GM21526 (cell line): ENCODE measurements at regions not wholly inside any gene's neighbourhood (a gene's known extent, or its start where the extent isn't known, plus 50 kb on each side); places are given as distances from the start of the nearest gene placed in this dataset.
"Not testable (repeated sequence)": the region's sequence is repeated elsewhere in the genome, so short reads cannot be mapped to it uniquely, and the experiment has no call there.

Experiments
- ATAC-seq: cut with Tn5 transposase; IDR thresholded peaks from one replicate; pipeline ENCODE4 v1.9.1; 2021; ENCODE audit warnings: moderate library complexity; ENCODE audit not compliant: unreplicated experiment, low FRiP score

DNA sequence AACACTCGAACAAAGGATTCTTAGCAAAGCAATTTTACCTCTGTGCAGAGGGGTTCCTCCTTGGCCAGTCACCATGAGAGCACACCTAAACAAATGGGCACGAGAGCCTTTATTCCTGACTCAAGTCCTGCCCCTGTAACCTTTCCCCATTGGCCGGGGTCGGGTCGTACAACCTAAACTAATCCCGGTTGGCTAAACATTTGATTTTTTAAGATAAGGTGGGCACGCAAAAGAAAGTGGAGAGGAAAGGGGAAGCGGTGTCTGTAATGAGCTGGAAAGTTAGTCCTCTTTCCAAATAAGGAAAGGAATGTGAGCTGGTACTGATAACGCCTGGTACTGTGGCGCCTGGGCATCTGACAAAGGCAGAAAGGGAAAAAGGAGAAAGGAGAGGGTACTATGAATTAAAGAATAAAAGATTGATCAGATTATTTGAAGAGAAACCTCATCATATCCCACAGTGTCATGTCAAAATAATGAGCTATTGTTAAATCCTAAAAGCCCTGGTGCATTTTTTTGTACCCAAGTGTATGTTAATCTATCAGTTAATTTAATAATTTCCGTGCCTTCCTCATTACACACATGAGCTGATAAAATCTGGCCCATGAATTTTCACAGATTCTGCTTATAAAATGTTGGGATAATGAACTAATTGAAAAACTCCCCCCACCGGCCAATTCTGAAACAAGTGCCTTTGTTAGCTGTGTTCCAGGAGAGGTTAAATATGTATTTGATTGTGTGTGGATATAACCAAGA is 335.7 kb downstream of the RFC3 start:
- ATAC-seq: no peak

DNA sequence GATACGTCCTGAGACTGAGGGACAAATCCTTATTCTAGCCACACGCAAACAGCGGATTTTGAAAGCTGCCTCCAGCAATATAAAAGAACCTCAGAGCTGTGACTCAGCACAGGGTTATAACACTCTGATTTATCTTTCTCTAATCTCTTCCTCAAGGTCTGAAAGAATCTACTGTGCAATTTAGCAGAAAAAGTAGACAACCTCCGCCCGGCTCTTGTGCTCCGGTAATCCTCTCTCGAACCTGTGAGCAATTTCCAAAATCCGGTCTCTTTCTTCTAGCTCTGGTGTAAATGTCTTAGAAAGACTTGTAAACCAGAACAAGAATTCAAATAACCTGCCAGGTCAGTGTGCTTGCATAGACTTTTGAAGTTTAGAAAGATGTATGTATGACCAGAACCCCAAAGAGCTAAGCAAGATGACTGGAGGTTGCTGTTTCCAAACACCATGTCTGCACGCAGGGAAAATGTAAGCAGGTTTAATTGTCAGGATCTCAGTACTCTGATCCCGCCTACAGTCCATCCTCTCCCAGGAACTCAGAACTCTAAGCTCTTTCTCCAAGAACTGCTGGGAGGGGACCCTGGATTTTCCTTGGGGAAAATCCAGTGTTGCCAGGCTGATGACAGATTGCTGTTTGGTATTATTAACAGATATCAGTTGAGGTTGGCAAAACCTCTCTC is 338.1 kb downstream of the RFC3 start:
- ATAC-seq: no peak

DNA sequence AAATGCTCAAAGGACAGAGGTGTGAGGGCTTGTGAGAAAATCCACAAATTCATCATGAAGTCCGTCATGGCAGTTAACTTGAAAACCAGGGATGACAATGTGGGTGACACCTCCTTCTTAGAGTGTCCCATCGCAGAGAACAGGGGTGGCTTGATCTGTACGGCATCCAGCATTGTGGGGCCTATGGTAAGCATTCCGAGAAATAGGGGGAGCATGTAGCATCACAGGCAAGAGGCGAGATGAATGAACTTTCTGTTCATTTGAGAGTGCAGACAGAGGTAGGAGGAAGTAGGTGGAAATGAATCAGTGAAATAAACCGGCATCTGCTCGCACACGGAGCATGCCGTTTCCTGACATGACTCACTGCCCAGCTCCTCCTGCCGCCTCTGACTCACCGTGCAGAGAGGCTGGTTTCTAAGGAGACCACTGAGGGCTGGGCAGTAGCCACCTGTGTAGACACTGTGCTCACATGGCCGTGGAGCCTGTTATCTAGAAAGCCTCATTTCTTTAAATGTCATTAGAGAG is 339.0 kb downstream of the RFC3 start:
- ATAC-seq: peak; percentile 99

DNA sequence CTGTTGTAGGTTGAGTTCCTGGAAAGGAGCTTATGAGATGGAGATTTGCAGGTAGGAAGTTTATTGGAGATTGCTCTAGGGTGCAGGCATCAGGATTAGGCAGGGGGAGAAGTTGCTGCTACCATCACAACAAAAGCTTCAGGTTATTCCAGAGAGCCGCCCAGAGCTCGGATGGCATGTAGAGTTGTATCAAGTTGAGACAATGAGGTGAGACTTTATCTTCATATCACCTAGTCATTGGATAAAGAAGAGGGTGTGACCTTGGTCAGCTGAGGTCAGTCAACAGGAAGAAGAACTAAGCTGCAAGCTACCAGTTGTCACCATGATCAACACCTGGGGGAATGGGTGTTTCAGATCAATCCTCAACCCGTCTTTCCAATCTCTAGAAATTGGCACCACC is 342.0 kb downstream of the RFC3 start:
- ATAC-seq: no peak

DNA sequence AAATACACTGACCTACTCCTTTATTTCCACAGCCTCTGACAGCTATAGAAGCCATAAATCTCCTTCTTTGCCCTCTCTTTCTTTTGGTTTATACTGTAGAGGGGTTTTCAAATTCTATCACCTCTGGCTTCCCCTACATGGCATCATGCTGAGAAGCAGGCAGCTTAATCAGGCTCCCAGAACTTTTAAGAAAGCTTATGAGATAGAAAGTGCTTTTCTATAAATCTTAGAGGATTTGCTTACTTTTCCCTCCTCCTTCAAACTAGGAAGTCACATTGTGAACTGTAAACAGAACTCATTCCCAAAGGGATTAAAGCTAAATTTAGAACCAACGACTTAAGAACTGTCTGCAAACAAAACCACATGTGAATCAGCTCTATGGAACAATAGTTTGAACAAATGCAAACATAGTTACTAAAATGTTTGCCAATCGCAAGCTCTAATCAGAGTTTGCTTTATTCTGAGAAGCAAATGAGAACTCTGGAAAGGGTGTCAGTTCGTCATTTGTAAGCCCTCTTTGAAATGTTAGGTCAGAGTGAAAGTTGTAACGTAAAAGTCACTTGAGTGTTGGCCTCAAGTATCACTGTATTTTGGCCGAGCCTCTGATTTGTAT is 344.1 kb downstream of the RFC3 start:
- ATAC-seq: no peak

DNA sequence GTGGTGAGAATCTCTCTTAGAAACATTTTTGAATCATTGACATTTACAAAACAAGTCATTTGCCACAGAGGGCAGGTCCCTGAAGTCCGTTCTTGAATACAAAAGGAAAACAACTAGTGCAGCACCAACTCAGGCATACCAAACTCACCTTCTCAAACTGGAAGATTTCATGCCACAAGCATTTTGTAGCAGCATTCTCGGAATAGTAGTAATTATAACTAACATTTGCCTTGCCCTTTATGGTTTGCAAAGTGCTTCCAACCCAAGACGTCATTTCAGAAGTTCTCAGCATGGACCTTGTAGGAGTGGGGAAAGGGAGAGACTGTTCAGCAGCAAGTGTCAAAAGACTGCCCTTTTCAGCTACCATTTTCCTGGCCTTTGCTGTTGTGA is 344.6 kb downstream of the RFC3 start:
- ATAC-seq: no peak

DNA sequence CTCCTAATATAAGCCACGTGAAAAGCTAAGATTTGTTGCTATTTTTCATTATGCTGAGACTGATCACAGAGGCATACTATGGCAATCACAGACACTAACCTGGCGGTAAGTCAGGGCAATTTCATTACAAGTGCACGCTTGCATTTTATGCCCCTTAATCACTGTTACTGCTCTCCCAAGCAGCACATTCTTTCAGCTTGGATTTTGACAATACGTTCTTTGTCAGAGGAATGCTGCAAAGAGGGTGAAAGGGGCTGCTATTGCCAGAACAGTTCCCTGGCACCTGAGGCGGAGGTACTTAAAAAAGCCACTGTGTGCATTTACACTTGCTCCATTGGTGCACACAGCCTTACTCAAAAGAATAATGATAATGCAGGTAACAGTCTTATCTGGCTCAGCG is 346.6 kb downstream of the RFC3 start:
- ATAC-seq: no peak

DNA sequence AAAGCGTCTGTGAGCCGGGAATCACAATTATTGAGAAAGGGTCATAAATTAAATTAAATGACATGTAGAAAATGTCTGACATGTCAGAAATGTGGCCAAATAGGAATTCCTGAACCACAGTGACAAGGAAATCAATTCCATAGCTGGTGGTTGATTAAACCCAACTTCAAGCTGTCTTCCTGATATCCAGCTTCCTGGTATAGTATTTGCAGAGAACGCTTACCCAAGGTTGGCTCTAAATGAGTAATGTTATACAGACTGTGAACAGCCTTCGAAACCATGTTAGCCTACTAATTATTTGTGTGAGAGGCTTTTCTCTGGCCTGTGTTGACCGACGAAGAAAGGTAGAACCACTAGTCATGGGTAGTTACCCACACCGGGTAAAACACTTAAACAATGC is 347.2 kb downstream of the RFC3 start:
- ATAC-seq: no peak

DNA sequence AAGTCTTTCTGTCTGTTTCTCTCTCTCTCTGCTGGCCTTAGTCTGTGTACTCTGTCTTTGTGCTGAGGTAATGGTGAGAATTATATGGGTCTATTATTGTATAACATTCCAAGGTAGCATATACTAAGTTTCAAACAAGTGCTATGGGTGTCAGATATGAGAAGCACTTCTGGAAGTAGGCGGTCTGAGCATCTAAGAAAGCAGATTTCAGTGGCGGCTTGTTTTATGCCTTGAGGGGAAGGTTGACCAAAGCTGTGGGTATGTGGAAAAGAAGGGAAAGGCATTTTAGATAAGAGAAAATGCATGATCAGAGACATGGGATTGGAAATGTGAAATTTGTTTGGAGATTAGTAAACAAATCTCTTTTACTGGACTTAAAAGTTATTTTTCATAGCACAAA is 348.5 kb downstream of the RFC3 start:
- ATAC-seq: no peak

DNA sequence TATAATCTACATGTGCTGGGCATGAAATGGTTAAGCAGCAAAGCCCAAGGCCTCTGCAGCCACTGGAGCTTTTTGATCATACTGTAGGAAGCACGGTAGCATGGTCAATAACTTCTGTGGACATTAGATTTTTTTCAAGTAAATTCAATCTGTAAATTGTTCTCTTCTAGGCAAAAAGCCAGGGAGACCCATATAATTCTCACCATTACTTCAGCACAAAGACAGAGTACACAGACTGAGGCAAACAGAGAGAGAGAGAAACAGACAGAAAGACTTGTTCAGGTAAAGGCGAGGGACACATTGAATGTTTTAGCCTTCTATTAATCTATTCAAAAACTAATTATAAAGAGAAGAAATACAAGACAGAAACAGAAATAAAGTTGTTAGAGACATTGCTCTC is 349.4 kb downstream of the RFC3 start:
- ATAC-seq: no peak

DNA sequence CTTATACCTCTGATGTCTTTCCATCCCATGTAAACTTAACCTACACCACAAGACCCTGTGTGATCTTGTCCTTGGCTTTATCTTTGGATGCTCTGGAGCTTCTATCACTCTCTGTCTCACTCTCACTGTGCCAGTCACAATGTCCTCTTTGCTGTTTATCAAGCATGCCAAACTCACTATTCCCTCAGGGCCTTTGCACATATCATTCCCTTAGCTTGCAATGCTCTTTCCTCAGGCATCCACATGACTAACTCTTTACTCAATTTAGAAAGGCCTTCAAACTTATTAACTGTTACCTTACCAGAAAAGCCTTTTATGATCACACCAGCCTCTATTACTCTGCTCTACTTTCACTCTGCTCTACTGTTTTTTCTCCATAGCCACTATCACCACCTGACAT is 354.1 kb downstream of the RFC3 start:
- ATAC-seq: no peak

DNA sequence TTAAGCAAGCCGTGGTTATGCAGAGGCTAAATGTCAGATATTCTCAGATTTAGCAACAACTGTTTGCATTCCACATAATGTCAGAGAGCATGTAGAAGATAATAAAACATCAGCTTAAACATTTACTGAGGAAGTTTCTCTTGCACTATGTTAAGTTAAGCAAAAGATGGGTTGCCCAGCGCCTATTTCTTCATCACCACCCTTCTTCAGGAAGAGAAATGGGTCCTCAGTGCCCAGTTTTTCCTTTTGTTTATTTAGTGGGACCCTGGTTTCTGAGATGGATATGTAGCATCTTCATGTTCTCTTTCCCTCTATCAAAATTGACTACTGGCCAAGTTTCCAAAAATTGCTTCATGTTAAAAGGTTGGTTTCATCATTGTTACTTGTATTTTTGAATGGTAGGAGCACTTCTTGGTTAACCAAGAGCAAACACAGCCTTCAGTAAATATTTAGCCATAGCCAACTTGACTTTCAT is 356.8 kb downstream of the RFC3 start:
- no peak for ATAC-seq

DNA sequence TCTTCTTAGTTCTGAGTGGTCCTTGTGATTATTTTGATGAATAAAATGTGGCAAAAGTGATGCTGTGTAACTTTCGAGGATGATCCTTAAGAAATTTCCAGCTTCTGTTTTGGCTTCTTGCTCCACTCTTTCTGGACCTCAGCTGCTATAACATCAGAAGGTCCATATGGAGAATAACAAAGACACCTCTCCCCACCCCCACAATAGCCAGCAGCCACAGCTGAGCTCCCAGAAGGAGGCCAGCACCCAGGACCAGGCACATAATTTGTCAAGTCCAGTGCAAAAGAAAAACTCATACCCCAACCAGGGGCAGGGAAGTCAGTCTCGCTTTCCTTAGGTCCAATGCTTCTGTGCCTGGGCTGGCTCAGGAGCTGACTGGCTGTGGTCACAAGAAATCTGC is 357.6 kb downstream of the RFC3 start:
- no peak for ATAC-seq

DNA sequence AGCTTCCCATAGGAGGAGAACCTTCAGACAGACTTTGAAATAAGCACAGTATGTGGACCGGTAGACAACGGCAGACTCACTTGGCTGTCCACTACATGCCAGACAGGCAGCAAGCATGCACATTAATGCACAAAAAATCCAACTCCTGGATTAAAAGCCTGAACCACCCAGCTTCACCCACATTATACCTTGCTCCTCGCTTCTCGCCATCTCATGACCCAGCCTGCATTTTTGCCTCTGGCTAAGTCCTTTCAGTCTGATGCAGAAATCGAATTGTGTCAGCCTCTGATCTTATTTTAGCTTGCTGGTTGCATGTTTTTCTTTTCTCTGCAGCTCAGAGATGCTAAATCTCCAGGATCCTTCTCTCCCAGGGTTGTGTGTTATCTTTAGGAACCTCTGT is 358.7 kb downstream of the RFC3 start:
- ATAC-seq: no peak

DNA sequence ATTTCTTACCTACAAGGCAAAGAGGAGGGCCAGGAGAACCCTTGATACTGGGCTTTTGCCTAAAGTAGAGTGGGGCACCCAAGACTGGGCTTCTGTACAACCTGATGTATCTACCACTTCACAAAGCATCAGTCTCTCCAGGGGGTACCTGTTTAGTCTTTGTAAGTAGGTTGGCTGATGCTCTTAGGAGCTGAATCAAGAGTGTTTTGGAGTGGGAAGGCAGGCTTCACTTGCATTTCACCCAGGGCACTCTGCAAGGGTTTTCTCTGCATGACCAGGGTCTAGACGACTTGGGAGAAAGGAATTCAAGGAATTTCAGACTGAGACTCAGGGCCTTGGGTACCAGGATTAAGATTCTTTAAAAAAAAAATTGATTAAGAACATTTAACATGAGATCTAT is 361.5 kb downstream of the RFC3 start:
- ATAC-seq: no peak

DNA sequence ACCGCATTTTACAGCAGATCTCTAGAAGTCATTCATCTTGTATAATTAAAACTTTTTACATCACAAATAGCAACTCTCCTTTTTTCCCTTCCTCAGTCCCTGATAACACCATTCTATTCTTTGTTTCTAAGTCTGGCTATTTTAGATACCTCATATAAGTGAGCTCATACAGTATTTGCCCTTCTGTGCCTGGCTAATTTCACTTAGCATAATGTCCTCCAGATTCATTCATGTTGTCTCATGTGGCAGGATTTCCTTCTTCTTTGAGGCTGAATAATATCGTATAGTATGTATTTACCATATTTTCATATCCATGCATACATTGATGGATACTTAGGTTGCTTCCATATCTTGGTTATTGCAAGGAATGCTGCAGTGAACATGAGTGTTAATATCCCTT is 362.0 kb downstream of the RFC3 start:
- no peak for ATAC-seq

DNA sequence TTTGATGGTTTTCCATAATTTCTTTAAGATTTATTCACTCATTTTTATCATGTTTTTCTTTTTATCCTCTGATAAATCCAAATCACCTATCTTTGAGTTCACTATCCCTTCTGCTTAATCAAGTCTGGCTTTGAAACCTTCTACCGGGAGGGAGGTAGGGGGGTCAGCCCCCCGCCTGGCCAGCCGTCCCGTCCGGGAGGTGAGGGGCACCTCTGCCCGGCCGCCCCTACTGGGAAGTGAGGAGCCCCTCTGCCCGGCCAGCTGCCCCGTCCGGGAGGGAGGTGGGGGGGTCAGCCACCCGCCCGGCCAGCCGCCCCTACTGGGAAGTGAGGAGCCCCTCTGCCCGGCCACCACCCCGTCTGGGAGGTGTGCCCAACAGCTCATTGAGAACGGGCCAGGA is 363.3 kb downstream of the RFC3 start:
- ATAC-seq: not testable (repeated sequence)

DNA sequence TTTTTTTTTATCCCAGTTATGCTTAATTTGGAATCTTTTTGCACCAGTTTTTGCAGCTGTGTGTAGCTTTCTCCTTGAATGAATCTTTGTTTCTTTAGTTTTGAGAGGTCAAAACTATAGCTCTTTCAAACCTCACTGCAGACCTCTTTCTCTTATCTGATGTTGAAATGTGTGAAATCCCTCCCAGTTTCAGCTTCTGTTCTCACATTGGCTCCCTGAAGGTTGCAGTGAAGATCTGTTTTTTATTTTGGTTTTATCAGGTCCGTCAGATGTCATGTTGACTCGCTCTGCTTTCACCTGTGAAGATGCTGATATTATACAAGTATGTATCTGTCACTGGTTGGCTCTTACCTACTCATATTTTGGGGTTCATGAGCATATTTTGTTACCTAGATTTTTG is 372.0 kb downstream of the RFC3 start:
- no peak for ATAC-seq

DNA sequence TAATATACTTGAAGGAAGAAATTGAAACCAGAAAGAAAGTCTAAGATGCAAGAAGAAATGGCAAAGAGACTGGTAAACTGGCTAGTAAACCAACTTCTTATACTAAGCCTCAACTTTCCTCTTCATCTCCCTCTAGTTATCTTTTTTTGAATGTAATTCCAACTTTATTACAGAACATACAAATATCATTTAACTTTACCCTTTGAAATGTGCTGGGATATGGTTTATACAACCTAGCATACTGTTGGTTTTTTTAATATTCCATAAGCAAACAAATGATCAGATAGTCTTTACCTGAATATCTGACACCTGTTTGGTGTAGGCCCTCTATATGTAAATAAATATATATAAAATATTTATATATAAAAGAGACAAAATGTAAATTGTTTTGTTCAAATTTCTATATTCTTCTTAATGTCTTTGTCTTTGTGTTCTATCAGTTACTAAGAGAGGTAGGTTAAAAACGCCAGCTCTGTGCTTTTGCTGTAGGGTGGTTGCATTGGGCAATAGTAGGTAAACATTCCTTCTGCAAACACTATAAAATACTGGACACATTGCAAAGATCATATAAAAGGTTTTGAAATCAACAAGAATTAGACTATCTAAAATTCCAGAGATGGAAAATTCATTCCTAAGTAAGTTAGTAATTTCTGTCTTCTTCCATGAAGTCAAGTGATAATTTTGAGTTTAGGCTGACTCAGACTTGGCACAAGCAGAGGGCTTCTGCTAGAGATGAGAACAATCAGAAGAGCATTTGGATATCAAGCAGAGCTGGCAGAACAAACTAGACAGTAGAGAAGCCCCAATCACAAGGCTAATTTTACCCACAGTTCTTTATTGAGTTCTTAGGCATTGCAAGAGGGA is 383.3 kb downstream of the RFC3 start:
- ATAC-seq: no peak

DNA sequence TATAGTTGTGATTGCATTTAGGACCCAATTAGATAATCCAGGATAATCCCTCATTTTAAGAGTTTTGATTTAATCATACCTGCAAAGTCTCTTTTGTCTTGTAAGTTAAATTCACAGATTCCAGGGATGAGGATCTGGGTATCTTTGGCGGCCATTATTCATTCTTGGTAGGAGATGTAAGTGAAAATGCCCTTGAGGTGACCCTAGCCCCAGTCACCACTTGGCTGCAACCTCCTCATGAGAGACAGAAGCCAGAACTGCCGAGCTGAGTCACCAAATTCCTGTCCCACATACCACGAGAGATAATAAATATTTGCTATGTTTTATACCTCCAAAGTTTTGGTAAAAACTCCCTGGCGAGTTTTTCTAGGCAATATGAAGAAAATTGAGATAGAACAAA is 389.4 kb downstream of the RFC3 start:
- no peak for ATAC-seq

DNA sequence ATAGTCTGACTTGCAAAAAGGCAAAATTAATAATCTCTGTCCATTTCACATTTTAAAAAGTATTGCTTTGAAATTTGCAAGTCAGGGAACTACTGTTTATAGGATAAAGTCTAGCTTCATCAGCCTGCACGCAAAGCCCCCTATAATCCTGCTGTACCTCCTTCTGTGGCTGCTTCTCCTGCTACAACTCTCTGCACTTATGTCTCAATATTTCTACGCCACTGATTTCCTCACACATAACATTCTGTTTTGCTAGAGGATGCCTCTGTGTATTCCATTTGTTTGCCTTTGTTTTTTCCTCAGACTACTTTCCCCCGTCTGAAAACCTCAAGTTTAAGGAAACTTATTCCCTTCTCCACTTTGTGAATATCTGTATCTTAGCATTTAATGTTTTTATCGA is 389.9 kb downstream of the RFC3 start:
- ATAC-seq: no peak
